Neural cell (in vitro differentiated cells): ENCODE measurements at regions not wholly inside any gene's neighbourhood (a gene's known extent, or its start where the extent isn't known, plus 50 kb on each side); places are given as distances from the start of the nearest gene placed in this dataset.

Source experiments
- CTCF ChIP-seq: fragments of 450-650 bp; IDR thresholded peaks from 2 replicates; pipeline ENCODE4 v1.5.1; 2014; ENCODE audit warnings: antibody characterized with exemption, mild to moderate bottlenecking, moderate library complexity; ENCODE audit not compliant: poor library complexity, severe bottlenecking
- EP300 ChIP-seq: fragments of 450-650 bp; conservative IDR thresholded peaks from 2 replicates; pipeline ENCODE4 v1.6.1; 2014; ENCODE audit warnings: antibody characterized with exemption, mild to moderate bottlenecking, moderate library complexity; ENCODE audit not compliant: poor library complexity, severe bottlenecking
- EZH2 ChIP-seq: fragments of 200-600, 300-800 bp; shearing (Covaris generic), sonication (generic); IDR thresholded peaks from 2 replicates; pipeline ENCODE4 v1.6.1; 2014; ENCODE audit warnings: antibody characterized with exemption, low read length, borderline replicate concordance, mild to moderate bottlenecking; ENCODE audit not compliant: insufficient read depth, poor library complexity, severe bottlenecking
- MXI1 ChIP-seq: fragments of 450-650 bp; conservative IDR thresholded peaks from 2 replicates; pipeline ENCODE4 v1.6.1; 2014; ENCODE audit warnings: antibody characterized with exemption, mild to moderate bottlenecking; ENCODE audit not compliant: poor library complexity, severe bottlenecking
- POLR2AphosphoS5 ChIP-seq: IDR thresholded peaks from 2 replicates; pipeline ENCODE4 v1.6.1; 2012
- RAD21 ChIP-seq: fragments of 450-650 bp; conservative IDR thresholded peaks from 2 replicates; pipeline ENCODE4 v1.6.1; 2014; ENCODE audit warnings: antibody characterized with exemption, mild to moderate bottlenecking, moderate library complexity
- REST ChIP-seq: IDR thresholded peaks from 2 replicates; pipeline ENCODE4 v1.6.1; 2012; ENCODE audit warnings: borderline replicate concordance
- TAF1 ChIP-seq: IDR thresholded peaks from 2 replicates; pipeline ENCODE4 v1.6.1; 2012; ENCODE audit warnings: low read depth

- TF ChIP-seq REST (no peak), TAF1 (no peak), EZH2 (no peak), RAD21 (no peak), CTCF (no peak), MXI1 (no peak), POLR2AphosphoS5 (no peak), EP300 (no peak)
Observed at GRCh38 chr7:69260023-69260422, 338.3 kb upstream of the AUTS2 start.
